ENCODE measurements at regions not wholly inside any gene's neighbourhood (a gene's known extent, or its start where the extent isn't known, plus 50 kb on each side); places are given as distances from the start of the nearest gene placed in this dataset.

GRCh38 chr3:76400141-76400540 lies 614.8 kb upstream of the ZNF717 start:
- H3K36me3 ChIP-seq = no peaks in the 10 kb centered on the region
- H3K4me3 ChIP-seq = no peak overlapping the region
- H3K9me3 ChIP-seq (replicated peaks in 1 of 11) = peaks cover 0 to 62% (median 22%) of the 10 kb centered on the region in 11 experiments; a peak in 15 of 22 replicates
- H3K27me3 ChIP-seq = no peaks in the 10 kb centered on the region
- no peaks in the 10 kb centered on the region for H4K20me1 ChIP-seq
- TF ChIP-seq Cebpa-rat (IDR thresholded peaks at IDR 0.05) = no peak
- H3K27ac ChIP-seq = no peak overlapping the region
- peaks cover 0 to 28% (median 11%) of the 10 kb centered on the region in 10 experiments; a peak in 8 of 20 replicates for H3K4me1 ChIP-seq
- no peak overlapping the region for H3K9ac ChIP-seq
- H3K4me2 ChIP-seq = no peak overlapping the region; a peak in 2 of 22 replicates

- TF ChIP-seq Cebpa-rat (IDR thresholded peaks at IDR 0.05) = no peak
- Histone ChIP-seq H3K9ac (no peak overlapping the region), H3K4me1 (peaks cover 0 to 28% (median 11%) of the 10 kb centered on the region in 10 experiments; a peak in 8 of 20 replicates), H4K20me1 (no peaks in the 10 kb centered on the region), H3K27me3 (no peaks in the 10 kb centered on the region), H3K9me3 (replicated peaks in 1 of 11) (peaks cover 0 to 71% (median 22%) of the 10 kb centered on the region in 11 experiments; a peak in 10 of 22 replicates), H3K27ac (no peak overlapping the region), H3K4me3 (no peak overlapping the region), H3K36me3 (no peaks in the 10 kb centered on the region), H3K4me2 (peak overlapping the region in 4 of 11 experiments; percentile 24 to 54 (median 42); a peak in 5 of 22 replicates)
These were observed 617.6 kb upstream of the ZNF717 start for GRCh38 chr3:76402926-76403325.

- H3K36me3 ChIP-seq = no peaks in the 10 kb centered on the region
- peaks cover 0 to 74% (median 22%) of the 10 kb centered on the region in 11 experiments; a peak in 10 of 22 replicates for H3K9me3 ChIP-seq (replicated peaks in 1 of 11)
- no peak overlapping the region for H3K4me3 ChIP-seq
- no peak for TF ChIP-seq Cebpa-rat (IDR thresholded peaks at IDR 0.05)
- H3K27ac ChIP-seq = no peak overlapping the region
- H3K27me3 ChIP-seq = no peaks in the 10 kb centered on the region
- peak overlapping the region in 6 of 11 experiments; percentile 6 to 54 (median 35); a peak in 7 of 22 replicates for H3K4me2 ChIP-seq
- no peak overlapping the region for H3K9ac ChIP-seq
- no peaks in the 10 kb centered on the region for H4K20me1 ChIP-seq
- H3K4me1 ChIP-seq = peaks cover 0 to 28% (median 11%) of the 10 kb centered on the region in 10 experiments; a peak in 8 of 20 replicates
These were observed 618.2 kb upstream of the ZNF717 start for GRCh38 chr3:76403556-76403955.

- TF ChIP-seq Cebpa-rat (IDR thresholded peaks at IDR 0.05) = no peak
- Histone ChIP-seq H4K20me1 (no peaks in the 10 kb centered on the region), H3K9ac (no peak overlapping the region), H3K36me3 (no peaks in the 10 kb centered on the region), H3K4me1 (peaks cover 0 to 18% (median 6%) of the 10 kb centered on the region in 10 experiments; a peak in 7 of 20 replicates), H3K27me3 (no peaks in the 10 kb centered on the region), H3K27ac (no peak overlapping the region), H3K4me2 (no peak overlapping the region), H3K9me3 (replicated peaks in 1 of 11) (peaks cover 0 to 79% (median 22%) of the 10 kb centered on the region in 11 experiments; a peak in 10 of 22 replicates), H3K4me3 (no peak overlapping the region)
These were observed 619.8 kb upstream of the ZNF717 start for GRCh38 chr3:76405196-76405595.

GRCh38 chr3:76410762-76411281 lies 625.5 kb upstream of the ZNF717 start:
- Histone ChIP-seq H3K9me3 (replicated peaks in 1 of 11) (peaks cover 18 to 79% (median 35%) of the 10 kb centered on the region in 11 experiments), H3K36me3 (peaks cover 0 to 9% (median 0%) of the 10 kb centered on the region in 11 experiments; a peak in 1 of 22 replicates), H4K20me1 (no peaks in the 10 kb centered on the region), H3K9ac (no peak overlapping the region), H3K4me1 (no peaks in the 10 kb centered on the region), H3K4me3 (no peak overlapping the region), H3K4me2 (no peak overlapping the region), H3K27me3 (no peaks in the 10 kb centered on the region), H3K27ac (no peak overlapping the region)
- TF ChIP-seq Cebpa-rat (IDR thresholded peaks at IDR 0.05) = no peak

- Histone ChIP-seq H3K4me3 (no peak overlapping the region), H3K4me1 (no peaks in the 10 kb centered on the region), H4K20me1 (no peaks in the 10 kb centered on the region), H3K4me2 (no peak overlapping the region), H3K9ac (no peak overlapping the region), H3K36me3 (peaks cover 0 to 9% (median 0%) of the 10 kb centered on the region in 11 experiments; a peak in 1 of 22 replicates), H3K9me3 (replicated peaks in 1 of 11) (peaks cover 18 to 61% (median 37%) of the 10 kb centered on the region in 11 experiments), H3K27me3 (no peaks in the 10 kb centered on the region), H3K27ac (no peak overlapping the region)
- TF ChIP-seq Cebpa-rat (IDR thresholded peaks at IDR 0.05) = no peak
These were observed 624.5 kb upstream of the ROBO2 start for GRCh38 chr3:76415384-76415783.

- Histone ChIP-seq H3K4me3 (no peak overlapping the region), H3K4me1 (peaks cover 0 to 4% (median 0%) of the 10 kb centered on the region in 10 experiments; a peak in 1 of 20 replicates), H3K36me3 (no peaks in the 10 kb centered on the region), H3K27ac (no peak overlapping the region), H4K20me1 (no peaks in the 10 kb centered on the region), H3K4me2 (no peak overlapping the region), H3K9me3 (replicated peaks in 1 of 11) (peaks cover 0 to 57% (median 32%) of the 10 kb centered on the region in 11 experiments; a peak in 19 of 22 replicates), H3K9ac (no peak overlapping the region), H3K27me3 (no peaks in the 10 kb centered on the region)
- TF ChIP-seq Cebpa-rat (IDR thresholded peaks at IDR 0.05) = no peak
These were observed 610.2 kb upstream of the ROBO2 start for GRCh38 chr3:76429581-76430177.

GRCh38 chr3:76432396-76432795 lies 607.5 kb upstream of the ROBO2 start:
- Histone ChIP-seq H3K4me3 (no peak overlapping the region), H4K20me1 (no peaks in the 10 kb centered on the region), H3K4me1 (peaks cover 0 to 4% (median 0%) of the 10 kb centered on the region in 10 experiments; a peak in 1 of 20 replicates), H3K9me3 (replicated peaks in 1 of 11) (peaks cover 0 to 48% (median 26%) of the 10 kb centered on the region in 11 experiments; a peak in 18 of 22 replicates), H3K36me3 (no peaks in the 10 kb centered on the region), H3K27me3 (no peaks in the 10 kb centered on the region), H3K9ac (no peak overlapping the region), H3K4me2 (no peak overlapping the region), H3K27ac (no peak overlapping the region)
- TF ChIP-seq Cebpa-rat (IDR thresholded peaks at IDR 0.05) = no peak

GRCh38 chr3:76436894-76437293 lies 603.0 kb upstream of the ROBO2 start:
- H3K27ac ChIP-seq = no peak overlapping the region
- H3K27me3 ChIP-seq = no peaks in the 10 kb centered on the region
- peaks cover 0 to 12% (median 7%) of the 10 kb centered on the region in 10 experiments; a peak in 10 of 20 replicates for H3K4me1 ChIP-seq
- peaks cover 0 to 72% (median 40%) of the 10 kb centered on the region in 11 experiments; a peak in 19 of 22 replicates for H3K9me3 ChIP-seq (replicated peaks in 1 of 11)
- no peak overlapping the region for H3K9ac ChIP-seq
- H3K4me2 ChIP-seq = no peak overlapping the region
- no peaks in the 10 kb centered on the region; a peak in 1 of 22 replicates for H3K36me3 ChIP-seq
- TF ChIP-seq Cebpa-rat (IDR thresholded peaks at IDR 0.05) = no peak
- no peak overlapping the region for H3K4me3 ChIP-seq
- no peaks in the 10 kb centered on the region for H4K20me1 ChIP-seq

All from BLaER1 treated with 17β-estradiol and CSF1 and Interleukin-3, amounts not matched to agents 10 nM and 100 nM (cell line).